ENCODE measurements at regions not wholly inside any gene's neighbourhood (a gene's known extent, or its start where the extent isn't known, plus 50 kb on each side); places are given as distances from the start of the nearest gene placed in this dataset.
"Not testable (repeated sequence)": the region's sequence is repeated elsewhere in the genome, so short reads cannot be mapped to it uniquely, and the experiment has no call there.

DNA sequence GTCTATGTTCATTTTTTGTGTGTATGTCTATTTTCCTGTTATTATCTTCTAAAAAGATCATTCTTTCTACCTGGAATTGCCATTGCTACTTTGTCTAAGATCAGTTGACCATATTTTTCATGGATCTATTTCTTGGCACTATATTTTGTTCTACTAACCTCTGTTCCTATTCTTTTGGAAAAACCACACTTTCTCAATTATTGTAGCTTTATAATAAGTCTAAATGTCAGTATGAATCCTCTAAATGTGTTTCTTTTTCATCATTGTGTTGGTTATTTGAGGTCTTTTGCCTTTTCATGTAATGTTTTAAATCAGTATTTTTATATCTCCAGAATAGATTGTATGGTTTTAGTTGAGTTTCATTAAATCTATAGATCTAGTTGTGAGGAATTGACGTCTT is 798.3 kb downstream of the FAT4 start:
- ATAC-seq, result no peak
- intact Hi-C loops (cut with DNase I, micrococcal nuclease), result no loop called here
- DNase-seq, result no peak

- ATAC-seq, result no peak
- intact Hi-C loops (cut with DNase I, micrococcal nuclease), result no loop called here
- DNase-seq, result no peak
Measured at GRCh38 chr4:126123611-126124325, 809.0 kb downstream of the FAT4 start.

DNA sequence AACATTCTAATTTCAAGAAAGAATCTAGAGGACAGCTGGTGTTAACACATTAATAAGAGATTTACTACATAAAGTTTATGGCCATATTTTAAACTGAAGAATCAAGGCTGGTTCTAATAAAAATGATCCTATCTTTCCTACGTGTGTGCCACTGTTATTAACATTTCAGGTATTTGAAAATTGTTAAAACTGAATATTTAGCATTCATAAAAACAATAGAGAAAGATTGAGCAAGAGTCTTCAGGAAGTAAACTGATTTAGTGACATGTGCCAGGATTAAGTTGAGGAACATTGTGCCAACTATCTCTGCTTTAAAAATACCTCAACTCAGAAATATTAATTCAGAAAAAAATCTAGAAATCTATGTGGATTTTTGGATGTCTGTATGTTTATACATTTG is 810.1 kb downstream of the FAT4 start:
- DNase-seq (no peak), ATAC-seq (no peak)
- intact Hi-C loops (cut with DNase I, micrococcal nuclease), result no loop called here

DNA sequence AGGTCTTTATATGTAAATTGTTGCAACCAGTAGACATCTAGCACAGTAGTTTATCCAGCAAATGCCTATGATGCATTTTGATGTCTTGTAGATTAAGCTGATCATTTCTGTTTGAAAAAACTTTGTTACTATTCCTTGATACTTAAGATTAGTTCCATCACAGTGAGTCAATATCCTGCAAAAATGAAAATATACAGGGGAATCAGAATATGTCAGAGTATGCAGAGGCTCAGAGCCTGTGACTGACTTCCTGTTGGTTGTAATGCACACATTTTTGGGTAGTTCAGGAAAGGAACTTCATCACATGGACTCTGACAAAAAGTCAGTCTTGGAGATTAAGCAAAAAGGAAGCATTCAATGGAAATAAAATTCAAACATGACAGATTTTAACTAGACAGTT is 815.5 kb downstream of the FAT4 start:
- DNase-seq, result no peak
- intact Hi-C loops (cut with DNase I, micrococcal nuclease), result no loop called here

DNA sequence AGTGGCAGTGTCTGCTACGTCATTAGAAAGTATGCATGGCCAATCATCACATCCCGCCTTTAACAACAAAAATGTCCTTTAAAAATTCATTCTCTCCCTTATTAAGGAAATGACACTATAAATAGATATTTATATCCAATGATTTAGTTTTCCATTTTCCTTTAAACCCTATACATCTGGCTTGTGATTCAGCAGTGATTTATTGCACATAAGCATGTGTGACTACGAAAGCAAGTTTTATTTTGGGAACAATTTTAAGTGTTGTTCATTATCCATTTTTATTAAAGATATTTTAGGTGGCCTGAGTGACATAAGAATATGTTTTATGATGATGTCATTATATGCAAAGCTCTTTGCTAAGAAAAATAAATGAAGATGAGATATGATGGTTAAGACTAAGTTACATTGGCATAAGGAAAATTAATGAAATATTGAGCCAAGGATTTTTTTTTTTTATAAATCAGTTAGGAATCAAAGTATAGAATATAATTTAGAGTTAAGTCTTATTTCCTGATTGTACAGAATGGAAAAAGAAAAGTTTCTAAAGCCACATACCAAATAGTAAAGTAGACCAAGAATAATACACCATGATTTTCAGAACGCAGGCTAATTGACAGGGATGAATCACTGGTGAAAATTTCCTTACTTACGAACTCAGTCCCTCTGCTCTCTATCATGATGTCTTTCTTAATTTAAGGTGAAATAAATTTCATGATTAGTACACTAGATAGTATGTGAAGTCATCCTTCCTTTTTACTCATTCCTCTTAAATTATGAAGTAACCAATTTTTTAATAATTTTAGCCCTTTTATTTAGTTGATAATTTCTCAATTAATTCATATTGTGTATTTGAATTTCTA is 822.4 kb downstream of the FAT4 start:
- intact Hi-C loops (cut with DNase I, micrococcal nuclease), result no loop called here
- DNase-seq, result no peak
- no peak for ATAC-seq

More for the DNA sequence above, 815.5 kb downstream of the FAT4 start:
- no peak for ATAC-seq

DNA sequence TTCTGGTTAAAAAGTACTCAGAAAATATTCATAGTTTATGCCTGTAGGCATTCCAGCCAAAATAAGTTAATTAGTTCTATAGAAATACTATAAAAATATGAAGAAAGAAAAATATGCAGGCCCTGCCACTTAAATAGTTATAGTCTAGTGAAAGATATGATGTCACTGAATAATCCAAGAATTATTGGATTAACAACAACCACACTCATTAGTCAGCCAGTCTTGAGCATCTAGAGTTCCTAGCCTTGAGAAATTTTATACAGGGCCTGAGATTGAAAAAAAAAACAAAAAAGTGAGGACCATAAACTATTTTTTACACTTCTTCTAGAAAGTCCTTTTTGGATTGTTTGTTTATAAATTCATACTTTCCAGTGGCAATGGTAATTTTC is 823.0 kb downstream of the FAT4 start:
- no peak for ATAC-seq
- DNase-seq, result no peak
- intact Hi-C loops (cut with DNase I, micrococcal nuclease), result no loop called here

- ATAC-seq, result no peak
- no peak for DNase-seq
- intact Hi-C loops (cut with DNase I, micrococcal nuclease), result no loop called here
Measured at GRCh38 chr4:126144543-126145237, 829.9 kb downstream of the FAT4 start.

- intact Hi-C loops (cut with DNase I, micrococcal nuclease), result no loop called here
- DNase-seq (no peak), ATAC-seq (no peak)
Measured at GRCh38 chr4:126168484-126168883, 853.7 kb downstream of the FAT4 start.

- ATAC-seq (no peak), DNase-seq (no peak)
- intact Hi-C loops (cut with DNase I, micrococcal nuclease), result no loop called here
Measured at GRCh38 chr4:126172126-126172525, 857.4 kb downstream of the FAT4 start.

DNA sequence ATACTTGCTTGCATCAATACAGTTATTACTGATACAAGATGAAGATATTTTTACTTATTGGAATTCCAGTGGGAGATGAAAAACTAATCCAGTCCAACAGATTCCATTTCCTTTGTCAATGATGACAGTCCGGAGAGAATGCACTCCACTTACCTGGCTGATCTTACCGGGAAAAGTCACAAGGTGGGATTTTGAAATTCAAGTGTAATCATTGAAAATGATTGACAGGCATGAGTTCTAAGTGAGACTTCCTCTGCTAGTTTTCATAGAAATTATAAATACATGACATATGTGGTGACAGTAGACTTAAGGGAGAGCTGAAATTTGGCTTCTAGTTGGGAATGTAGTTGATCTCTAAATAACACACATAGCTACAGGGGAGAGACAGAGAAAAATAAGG is 859.9 kb downstream of the FAT4 start:
- DNase-seq, result no peak
- intact Hi-C loops (cut with DNase I, micrococcal nuclease), result no loop called here
- no peak for ATAC-seq

GRCh38 chr4:126180642-126181041 is 865.9 kb downstream of the FAT4 start:
- intact Hi-C loops (cut with DNase I, micrococcal nuclease), result no loop called here
- no peak for DNase-seq
- no peak for ATAC-seq

DNA sequence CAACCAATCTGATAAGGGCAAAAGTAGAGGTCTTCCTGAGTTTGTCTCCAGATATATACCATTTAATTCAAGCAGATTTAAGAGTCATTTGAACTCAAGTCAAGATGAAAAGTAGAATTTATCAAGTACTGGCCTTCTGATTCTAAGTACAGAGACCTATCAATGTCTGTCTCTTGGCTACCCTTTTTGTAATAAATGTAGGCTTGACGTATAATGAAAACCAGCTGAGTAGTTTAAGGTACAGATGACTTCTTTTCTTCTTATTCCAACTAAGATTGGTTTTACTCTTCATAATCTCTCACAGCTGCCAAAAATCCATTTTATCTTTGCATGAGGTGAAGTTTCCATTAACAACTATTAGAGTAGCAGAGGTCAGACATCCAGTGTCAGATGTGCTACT is 867.6 kb downstream of the FAT4 start:
- no peak for ATAC-seq
- DNase-seq, result no peak
- intact Hi-C loops (cut with DNase I, micrococcal nuclease), result no loop called here

DNA sequence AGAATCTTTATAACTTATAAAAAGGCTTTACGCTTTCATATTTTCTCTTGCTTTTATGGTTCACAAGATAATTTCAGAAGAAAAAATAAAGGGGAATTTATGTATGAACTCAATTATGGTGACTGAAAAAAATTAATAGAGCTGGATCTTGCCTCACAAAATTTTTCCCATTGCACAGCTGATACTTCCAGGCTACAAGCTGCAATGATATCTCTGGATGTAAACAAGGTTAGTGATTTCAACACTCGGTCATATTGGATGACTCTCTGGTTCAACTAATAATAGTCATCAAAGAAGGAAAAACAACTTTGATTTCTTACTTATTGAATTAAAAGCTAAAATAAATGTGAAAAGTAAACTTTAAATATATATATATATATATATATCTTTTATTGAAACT is 868.0 kb downstream of the FAT4 start:
- intact Hi-C loops (cut with DNase I, micrococcal nuclease), result no loop called here
- no peak for ATAC-seq
- DNase-seq, result no peak

GRCh38 chr4:126183206-126183605 is 868.5 kb downstream of the FAT4 start:
- DNase-seq (no peak), ATAC-seq (no peak)
- intact Hi-C loops (cut with DNase I, micrococcal nuclease), result no loop called here

- DNase-seq (no peak), ATAC-seq (no peak)
- intact Hi-C loops (cut with DNase I, micrococcal nuclease), result no loop called here
Measured at GRCh38 chr4:126191536-126191935, 876.8 kb downstream of the FAT4 start.

DNA sequence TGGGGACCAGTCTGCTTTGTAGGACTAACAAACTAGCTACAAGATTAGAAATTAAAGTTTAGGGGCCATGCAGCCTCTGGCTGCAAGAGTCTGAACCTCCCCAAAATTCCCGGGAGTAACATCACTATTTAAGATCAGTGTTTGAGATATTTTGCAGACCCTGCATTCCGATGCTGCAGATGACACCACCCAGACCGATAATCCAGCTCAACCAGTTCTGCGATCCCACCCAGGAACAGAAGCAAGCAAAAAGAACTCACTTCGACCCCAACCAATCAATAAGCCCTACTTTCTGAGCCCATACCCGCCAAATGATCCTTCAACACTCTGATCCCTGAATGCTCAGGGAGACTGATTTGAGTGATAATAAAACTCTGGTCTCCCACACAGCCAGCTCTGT is 877.8 kb downstream of the FAT4 start:
- ATAC-seq, result no peak
- no peak for DNase-seq
- intact Hi-C loops (cut with DNase I, micrococcal nuclease), result no loop called here

GRCh38 chr4:126201251-126202138 is 886.7 kb downstream of the FAT4 start:
- intact Hi-C loops (cut with DNase I, micrococcal nuclease); ATAC-seq; DNase-seq: not testable (repeated sequence)

DNA sequence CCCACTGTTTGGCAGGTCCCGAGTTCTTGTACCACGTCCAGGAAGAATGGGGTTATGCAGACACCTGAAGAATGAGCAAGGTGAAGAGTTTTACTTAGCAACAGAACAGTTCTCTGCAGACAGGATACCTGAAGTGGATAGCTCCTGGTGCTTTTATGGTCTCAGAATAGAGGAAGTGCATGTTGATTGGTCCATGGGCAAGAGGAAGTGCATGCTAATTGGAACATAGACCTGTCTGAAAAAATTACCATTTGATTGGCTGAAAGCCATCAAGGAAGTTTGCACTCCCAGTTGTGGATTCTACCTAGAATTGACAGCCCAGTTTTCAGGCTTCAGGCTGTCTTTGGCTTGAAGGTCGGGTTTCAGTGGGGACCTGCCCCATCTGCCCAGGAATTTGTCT is 887.5 kb downstream of the FAT4 start:
- DNase-seq (no peak), ATAC-seq (no peak)
- intact Hi-C loops (cut with DNase I, micrococcal nuclease), result no loop called here

DNA sequence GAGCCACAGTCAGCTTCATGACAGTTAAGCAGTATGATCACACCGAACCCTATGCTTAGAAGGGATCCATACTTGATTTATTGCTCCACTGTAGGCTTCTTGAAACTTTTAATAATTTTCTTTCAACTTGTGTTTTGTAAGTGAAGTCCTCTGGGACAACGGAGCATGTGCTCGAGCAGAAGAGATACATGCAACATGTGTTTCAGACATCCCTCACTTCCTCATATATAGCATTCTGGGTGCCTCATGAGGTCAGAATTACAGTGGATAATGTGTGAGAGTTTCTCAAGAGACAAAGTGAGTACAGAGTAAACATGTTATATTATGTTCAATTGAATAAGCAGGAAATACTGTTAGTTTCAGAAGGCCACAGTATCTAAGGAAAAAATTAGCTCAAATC is 893.2 kb downstream of the FAT4 start:
- ATAC-seq (no peak), DNase-seq (no peak)
- intact Hi-C loops (cut with DNase I, micrococcal nuclease), result no loop called here
